Spleen (tissue), 11 donors: ENCODE measurements at regions not wholly inside any gene's neighbourhood (a gene's known extent, or its start where the extent isn't known, plus 50 kb on each side); places are given as distances from the start of the nearest gene placed in this dataset.

Experiments used
- DNase-seq: peaks from one replicate; pipeline ENCODE4 v3.0.0-alpha.2; 2020
- H3K27ac ChIP-seq, 8 donors: fragments of 200-600 bp; sonication (generic) in 7 of 8; 1 replicate in 4 of 8; 2 replicates in 4 of 8; pipeline versions ENCODE4 v1.5.0 to v1.8.0; 2016 to 2021; ENCODE audit warnings: inconsistent platforms in 4 of 8, mild to moderate bottlenecking in 4 of 8, moderate library complexity in 1 of 8
- H3K27me3 ChIP-seq, 7 donors: fragments of 200-600 bp; sonication (generic) in 6 of 7; replicated peaks in 1 of 7; 1 replicate in 4 of 7; 2 replicates in 3 of 7; pipeline versions ENCODE4 v1.5.0 to v1.8.0; 2016 to 2021; ENCODE audit warnings: inconsistent platforms in 3 of 7, mild to moderate bottlenecking in 1 of 7
- H3K36me3 ChIP-seq, 6 donors: fragments of 200-600 bp; sonication (generic) in 5 of 6; 1 replicate in 4 of 6; 2 replicates in 2 of 6; pipeline versions ENCODE4 v1.5.0 to v1.8.0; 2016 to 2021; ENCODE audit warnings: inconsistent platforms in 2 of 6
- H3K4me1 ChIP-seq, 6 donors: fragments of 200-600 bp; sonication (generic) in 5 of 6; 1 replicate in 3 of 6; 2 replicates in 3 of 6; pipeline versions ENCODE4 v1.5.0 to v1.8.0; 2016 to 2021; ENCODE audit warnings: inconsistent platforms in 3 of 6
- H3K4me3 ChIP-seq, 8 donors: fragments of 200-600 bp; sonication (generic) in 7 of 8; 1 replicate in 4 of 8; 2 replicates in 4 of 8; pipeline versions ENCODE4 v1.5.0 to v1.8.0; 2016 to 2021; ENCODE audit warnings: inconsistent platforms in 4 of 8, mild to moderate bottlenecking in 4 of 8, moderate library complexity in 2 of 8
- H3K9me3 ChIP-seq, 8 donors: fragments of 200-600 bp; sonication (generic) in 7 of 8; 1 replicate in 4 of 8; 2 replicates in 4 of 8; pipeline versions ENCODE4 v1.5.0 to v1.8.0; 2016 to 2021; ENCODE audit warnings: inconsistent platforms in 4 of 8
- CTCF ChIP-seq, 11 experiments: fragments of 200-600 bp in 7 of 11; fragments of 450-650 bp in 4 of 11; sonication (generic) in 4 of 11; IDR thresholded peaks in 8 of 11; conservative IDR thresholded peaks in 3 of 11; 1 replicate in 7 of 11; 2 replicates in 4 of 11; pipeline versions ENCODE4 v1.4.0 to v1.8.0; 2016 to 2021; ENCODE audit warnings: antibody characterized with exemption in 11 of 11, inconsistent platforms in 4 of 11, mild to moderate bottlenecking in 1 of 11
- POLR2A ChIP-seq, 3 donors: fragments of 450-650 bp; IDR thresholded peaks; one replicate each; pipeline ENCODE4 v1.5.1; 2017; ENCODE audit warnings: antibody characterized with exemption in 3 of 3, mild to moderate bottlenecking in 1 of 3
- POLR2AphosphoS5 ChIP-seq, 3 donors: sonication (generic); formaldehyde crosslinking; IDR thresholded peaks; one replicate each; pipeline ENCODE4 v1.5.1; 2017; ENCODE audit warnings: antibody characterized with exemption in 3 of 3
- WGBS, 5 donors: extraction: QIAGEN DNeasy Blood & Tissue Kit in 3 of 5; methylation state at CpG; one replicate each; pipeline versions ENCODE4 v1.1.5 to v1.1.7; 2013 to 2018; 5-methylcytosine and 5-hydroxymethylcytosine counted together
- intact Hi-C: fragments of 100-400 bp; cut with DNase I; formaldehyde crosslinking; loops from one replicate; pipeline ENCODE4 v1.15.0; 2023; ENCODE audit warnings: low total_unique reads
- donor health status: healthy with polysubstance abuse.
- donor health status: DM: no; HTN: no; CAD: no; lungs with moderate emphysema.
- donor health status: DM: no; HTN: no; CAD: no.
- donor health status: Bipolar disorder and iron deficiency.
- donor health status: healthy.
- donor health status: DM: no; HTN: no; CAD: no.
- donor health status: DM: yes; HTN: yes; CAD: no.

- Histone ChIP-seq H3K9me3 (no peaks in the 10 kb centered on the region), H3K27ac (no peak overlapping the region), H3K36me3 (no peaks in the 10 kb centered on the region), H3K4me3 (no peak overlapping the region), H3K27me3 (no peaks in the 10 kb centered on the region), H3K4me1 (peaks cover 0 to 5% (median 0%) of the 10 kb centered on the region in 6 donors)
- DNase-seq = no peak
- WGBS, 5 donors = 54 to 75% (median 60%) methylated on average over 1 of the region's 1 CpG
- intact Hi-C loops = no loop called here
- no peak for TF ChIP-seq POLR2AphosphoS5 (IDR thresholded peaks at IDR 0.05)
- TF ChIP-seq CTCF (IDR thresholded peaks at IDR 0.05 in 8 of 11, conservative IDR thresholded peaks at IDR 0.05 in 3 of 11) = no peak
- TF ChIP-seq POLR2A (IDR thresholded peaks at IDR 0.05) = no peak
These were observed 306.6 kb downstream of the PTH2R start for GRCh38 chr2:208713066-208713745.

- intact Hi-C loops = no loop called here
- H3K9me3 ChIP-seq = no peaks in the 10 kb centered on the region
- H3K27ac ChIP-seq = no peak overlapping the region
- no peaks in the 10 kb centered on the region for H3K36me3 ChIP-seq
- H3K4me3 ChIP-seq = no peak overlapping the region
- no peaks in the 10 kb centered on the region for H3K27me3 ChIP-seq
- TF ChIP-seq POLR2A (IDR thresholded peaks at IDR 0.05) (no peak), CTCF (IDR thresholded peaks at IDR 0.05 in 8 of 11, conservative IDR thresholded peaks at IDR 0.05 in 3 of 11) (no peak), POLR2AphosphoS5 (IDR thresholded peaks at IDR 0.05) (no peak)
- WGBS, 5 donors = 89 to 93% (median 92%) methylated on average over 2 of the region's 2 CpGs
- H3K4me1 ChIP-seq = peaks cover 0 to 5% (median 0%) of the 10 kb centered on the region in 6 donors
- DNase-seq = no peak
These were observed 312.2 kb downstream of the PTH2R start for GRCh38 chr2:208718828-208719227.

GRCh38 chr2:208722731-208723130, 316.1 kb downstream of the PTH2R start:
- Histone ChIP-seq H3K36me3 (no peaks in the 10 kb centered on the region), H3K9me3 (peaks cover 0 to 5% (median 0%) of the 10 kb centered on the region in 8 donors), H3K4me3 (no peak overlapping the region), H3K4me1 (no peaks in the 10 kb centered on the region), H3K27me3 (no peaks in the 10 kb centered on the region), H3K27ac (no peak overlapping the region)
- no peak for DNase-seq
- intact Hi-C loops = no loop called here
- WGBS, 5 donors = 29 to 71% (median 36%) methylated on average over 1 of the region's 1 CpG
- TF ChIP-seq POLR2AphosphoS5 (IDR thresholded peaks at IDR 0.05) (no peak), CTCF (IDR thresholded peaks at IDR 0.05 in 8 of 11, conservative IDR thresholded peaks at IDR 0.05 in 3 of 11) (no peak), POLR2A (IDR thresholded peaks at IDR 0.05) (no peak)

GRCh38 chr2:208725280-208725679, 318.7 kb downstream of the PTH2R start:
- 64 to 82% (median 72%) methylated on average over 4 of the region's 4 CpGs for WGBS, 5 donors
- H3K4me3 ChIP-seq = no peak overlapping the region
- no peaks in the 10 kb centered on the region for H3K27me3 ChIP-seq
- no peak overlapping the region for H3K27ac ChIP-seq
- H3K9me3 ChIP-seq = peaks cover 0 to 5% (median 0%) of the 10 kb centered on the region in 8 donors
- DNase-seq = no peak
- TF ChIP-seq POLR2AphosphoS5 (IDR thresholded peaks at IDR 0.05) = no peak
- no peak for TF ChIP-seq POLR2A (IDR thresholded peaks at IDR 0.05)
- TF ChIP-seq CTCF (IDR thresholded peaks at IDR 0.05 in 8 of 11, conservative IDR thresholded peaks at IDR 0.05 in 3 of 11) = no peak
- no peaks in the 10 kb centered on the region for H3K36me3 ChIP-seq
- no peaks in the 10 kb centered on the region for H3K4me1 ChIP-seq
- intact Hi-C loops = no loop called here
